Endodermal cell (in vitro differentiated cells): ENCODE measurements at regions not wholly inside any gene's neighbourhood (a gene's known extent, or its start where the extent isn't known, plus 50 kb on each side); places are given as distances from the start of the nearest gene placed in this dataset.

Experiments used
- DNase-seq: peaks from one replicate; pipeline ENCODE4 v3.0.0-alpha.2; 2017
- H3K27ac ChIP-seq: 2 replicates; pipeline ENCODE4 v1.5.1; 2013; ENCODE audit warnings: mild to moderate bottlenecking, low read depth, low read length, moderate library complexity
- H3K27me3 ChIP-seq: 2 replicates; pipeline ENCODE4 v1.6.1; 2013; ENCODE audit warnings: mild to moderate bottlenecking, low read length, moderate library complexity; ENCODE audit not compliant: insufficient read depth, control insufficient read depth, poor library complexity, severe bottlenecking
- H3K36me3 ChIP-seq: 2 replicates; pipeline ENCODE4 v1.7.0; 2013; ENCODE audit warnings: mild to moderate bottlenecking, low read length, moderate library complexity; ENCODE audit not compliant: control insufficient read depth, insufficient read depth
- H3K4me1 ChIP-seq: one replicate; pipeline ENCODE4 v1.7.0; 2013; ENCODE audit warnings: low read length; ENCODE audit not compliant: control insufficient read depth, insufficient read depth
- H3K4me3 ChIP-seq: 2 replicates; pipeline ENCODE4 v1.5.1; 2013; ENCODE audit warnings: mild to moderate bottlenecking, low read length, moderate library complexity
- H3K9ac ChIP-seq: 2 replicates; pipeline ENCODE4 v1.6.1; 2013; ENCODE audit warnings: mild to moderate bottlenecking, low read length, moderate library complexity; ENCODE audit not compliant: poor library complexity, severe bottlenecking; ENCODE audit errors: extremely low read depth
- H3K9me3 ChIP-seq: 2 replicates; pipeline ENCODE4 v1.6.1; 2013; ENCODE audit warnings: mild to moderate bottlenecking, low read length, moderate library complexity; ENCODE audit not compliant: control insufficient read depth
- H3K27ac Mint-ChIP-seq: 2 replicates; pipeline ENCODE4 v1.8.0; 2020; ENCODE audit warnings: mixed read lengths
- H3K27me3 Mint-ChIP-seq: 2 replicates; pipeline ENCODE4 v1.8.0; 2021; ENCODE audit warnings: mild to moderate bottlenecking, mixed read lengths; ENCODE audit not compliant: insufficient read depth
- H3K36me3 Mint-ChIP-seq: 2 replicates; pipeline ENCODE4 v1.8.0; 2020; ENCODE audit warnings: low read depth, mixed read lengths
- H3K4me1 Mint-ChIP-seq: 2 replicates; pipeline ENCODE4 v1.8.0; 2020; ENCODE audit warnings: mixed read lengths
- H3K4me3 Mint-ChIP-seq: 2 replicates; pipeline ENCODE4 v1.8.0; 2020; ENCODE audit warnings: mild to moderate bottlenecking, moderate library complexity, mixed read lengths
- H3K9me3 Mint-ChIP-seq: 2 replicates; pipeline ENCODE4 v1.8.0; 2020; ENCODE audit warnings: mild to moderate bottlenecking, mixed read lengths
- WGBS, 2 experiments: methylation state at CpG; one replicate each; pipeline versions ENCODE4 v1.1.5 to v1.1.7; 2013; ENCODE audit warnings: missing lambda C conversion rate in 2 of 2, mixed read lengths in 1 of 2; ENCODE audit not compliant: insufficient coverage in 1 of 2, insufficient read length in 1 of 2; 5-methylcytosine and 5-hydroxymethylcytosine counted together
- TF ChIP-seq, protein P1 (sequence below): fragments of 200-600 bp; sonication (generic); conservative IDR thresholded peaks from 2 replicates; pipeline ENCODE4 v1.5.0; 2021; ENCODE audit warnings: antibody characterized with exemption, mild to moderate bottlenecking

GRCh38 chr1:230499496-230499895 lies 73.4 kb upstream of the PGBD5 start:
- Mint-ChIP-seq H3K27me3 (peaks cover 31% of the 10 kb centered on the region), H3K9me3 (peaks cover 17% of the 10 kb centered on the region), H3K4me1 (peaks cover 3% of the 10 kb centered on the region), H3K4me3 (no peak overlapping the region), H3K36me3 (peaks cover 3% of the 10 kb centered on the region), H3K27ac (no peak overlapping the region)
- Histone ChIP-seq H3K9ac (no peak overlapping the region), H3K9me3 (peaks cover 12% of the 10 kb centered on the region), H3K4me3 (no peak overlapping the region), H3K4me1 (no peaks in the 10 kb centered on the region), H3K27me3 (peaks cover 19% of the 10 kb centered on the region), H3K36me3 (no peaks in the 10 kb centered on the region), H3K27ac (no peak overlapping the region)
- WGBS, 2 experiments: 91% methylated on average over 4 of the region's 4 CpGs; no CpG with 5 or more reads in 1 of the 2 experiments
- TF ChIP-seq, protein P1, sequence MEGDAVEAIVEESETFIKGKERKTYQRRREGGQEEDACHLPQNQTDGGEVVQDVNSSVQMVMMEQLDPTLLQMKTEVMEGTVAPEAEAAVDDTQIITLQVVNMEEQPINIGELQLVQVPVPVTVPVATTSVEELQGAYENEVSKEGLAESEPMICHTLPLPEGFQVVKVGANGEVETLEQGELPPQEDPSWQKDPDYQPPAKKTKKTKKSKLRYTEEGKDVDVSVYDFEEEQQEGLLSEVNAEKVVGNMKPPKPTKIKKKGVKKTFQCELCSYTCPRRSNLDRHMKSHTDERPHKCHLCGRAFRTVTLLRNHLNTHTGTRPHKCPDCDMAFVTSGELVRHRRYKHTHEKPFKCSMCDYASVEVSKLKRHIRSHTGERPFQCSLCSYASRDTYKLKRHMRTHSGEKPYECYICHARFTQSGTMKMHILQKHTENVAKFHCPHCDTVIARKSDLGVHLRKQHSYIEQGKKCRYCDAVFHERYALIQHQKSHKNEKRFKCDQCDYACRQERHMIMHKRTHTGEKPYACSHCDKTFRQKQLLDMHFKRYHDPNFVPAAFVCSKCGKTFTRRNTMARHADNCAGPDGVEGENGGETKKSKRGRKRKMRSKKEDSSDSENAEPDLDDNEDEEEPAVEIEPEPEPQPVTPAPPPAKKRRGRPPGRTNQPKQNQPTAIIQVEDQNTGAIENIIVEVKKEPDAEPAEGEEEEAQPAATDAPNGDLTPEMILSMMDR: no peak
- DNase-seq: no peak

DNA sequence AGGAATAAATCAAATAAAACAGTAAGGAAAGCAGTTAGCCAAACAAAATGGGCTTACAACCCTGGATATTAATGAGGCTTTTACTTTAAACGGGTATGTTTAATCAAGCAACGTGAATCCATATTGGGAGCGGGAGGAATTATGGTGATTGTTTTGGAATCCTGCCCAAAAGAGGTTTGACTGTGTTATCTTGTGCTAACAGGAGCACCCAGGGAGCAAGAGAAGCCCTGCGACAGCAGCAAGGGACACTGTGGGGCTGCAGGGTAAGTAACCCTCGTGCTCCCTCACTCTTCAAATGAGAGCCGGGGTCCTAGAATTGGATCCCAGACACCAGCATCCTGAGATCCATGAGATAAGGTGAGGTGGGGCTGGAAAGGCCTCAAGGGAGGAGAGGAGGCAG lies 72.6 kb upstream of the PGBD5 start:
- no peaks in the 10 kb centered on the region for H3K36me3 ChIP-seq
- peaks cover 20% of the 10 kb centered on the region for H3K27me3 ChIP-seq
- no peak overlapping the region for H3K27ac ChIP-seq
- H3K9me3 ChIP-seq: peaks cover 12% of the 10 kb centered on the region
- no peak for DNase-seq
- peaks cover 17% of the 10 kb centered on the region for H3K9me3 Mint-ChIP-seq
- no peak overlapping the region for H3K4me3 Mint-ChIP-seq
- 94 to 98% methylated on average over 6 of the region's 6 CpGs for WGBS, 2 experiments
- TF ChIP-seq, protein P1: no peak
- no peaks in the 10 kb centered on the region for H3K4me1 ChIP-seq
- peaks cover 35% of the 10 kb centered on the region for H3K27me3 Mint-ChIP-seq
- H3K9ac ChIP-seq: no peak overlapping the region
- no peak overlapping the region for H3K4me3 ChIP-seq
- H3K4me1 Mint-ChIP-seq: peaks cover 3% of the 10 kb centered on the region
- peaks cover 3% of the 10 kb centered on the region for H3K36me3 Mint-ChIP-seq
- no peak overlapping the region for H3K27ac Mint-ChIP-seq

- H3K4me1 ChIP-seq: no peaks in the 10 kb centered on the region
- H3K36me3 ChIP-seq: no peaks in the 10 kb centered on the region
- H3K27ac ChIP-seq: no peak overlapping the region
- WGBS, 2 experiments: 87 to 100% methylated on average over 1 to 3 of the region's 3 CpGs
- H3K9me3 Mint-ChIP-seq: peaks cover 17% of the 10 kb centered on the region
- peaks cover under 1% of the 10 kb centered on the region for H3K4me1 Mint-ChIP-seq
- H3K4me3 ChIP-seq: no peak overlapping the region
- H3K9me3 ChIP-seq: peaks cover 12% of the 10 kb centered on the region
- TF ChIP-seq, protein P1: no peak
- H3K27ac Mint-ChIP-seq: no peak overlapping the region
- H3K27me3 ChIP-seq: peaks cover 20% of the 10 kb centered on the region
- peaks cover 35% of the 10 kb centered on the region for H3K27me3 Mint-ChIP-seq
- DNase-seq: no peak
- no peak overlapping the region for H3K9ac ChIP-seq
- no peak overlapping the region for H3K4me3 Mint-ChIP-seq
- peaks cover 3% of the 10 kb centered on the region for H3K36me3 Mint-ChIP-seq
Observed at GRCh38 chr1:230496451-230496850, 70.3 kb upstream of the PGBD5 start.
